ENCODE measurements at regions not wholly inside any gene's neighbourhood (a gene's known extent, or its start where the extent isn't known, plus 50 kb on each side); places are given as distances from the start of the nearest gene placed in this dataset.
A peak's percentile ranks its signal among the peaks of the same experiment; 100 is the strongest.

- DNase-seq (ENCODE audit: low spot score): no peak
Observed at GRCh38 chr15:47949815-47950214, 171.0 kb upstream of the SLC24A5 start.

- DNase-seq (ENCODE audit: low spot score): no peak
Observed at GRCh38 chr15:47950447-47950846, 170.3 kb upstream of the SLC24A5 start.

DNA sequence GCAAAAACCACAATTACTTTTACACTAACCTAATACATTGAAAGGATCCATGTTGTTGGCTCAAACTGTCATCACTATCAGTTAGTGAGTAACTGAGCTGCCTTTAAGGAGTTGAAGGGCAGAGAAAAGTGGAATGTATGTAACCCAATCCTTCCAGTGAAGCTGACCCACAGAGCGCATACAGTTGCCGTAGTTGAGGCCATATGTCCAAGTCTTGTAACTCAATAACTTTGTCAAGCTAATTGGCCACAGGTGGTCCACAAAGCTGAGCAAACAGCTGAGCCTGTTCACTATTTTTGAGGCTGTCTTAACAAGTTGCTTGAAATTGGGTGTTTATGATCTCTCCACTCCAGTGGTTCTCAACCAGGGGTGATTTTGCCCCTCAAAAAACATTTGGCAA, 169.0 kb upstream of the SLC24A5 start:
- no peak for DNase-seq (ENCODE audit: low spot score)

- DNase-seq (ENCODE audit: low spot score): no peak
Observed at GRCh38 chr15:47954196-47954595, 166.6 kb upstream of the SLC24A5 start.

DNA sequence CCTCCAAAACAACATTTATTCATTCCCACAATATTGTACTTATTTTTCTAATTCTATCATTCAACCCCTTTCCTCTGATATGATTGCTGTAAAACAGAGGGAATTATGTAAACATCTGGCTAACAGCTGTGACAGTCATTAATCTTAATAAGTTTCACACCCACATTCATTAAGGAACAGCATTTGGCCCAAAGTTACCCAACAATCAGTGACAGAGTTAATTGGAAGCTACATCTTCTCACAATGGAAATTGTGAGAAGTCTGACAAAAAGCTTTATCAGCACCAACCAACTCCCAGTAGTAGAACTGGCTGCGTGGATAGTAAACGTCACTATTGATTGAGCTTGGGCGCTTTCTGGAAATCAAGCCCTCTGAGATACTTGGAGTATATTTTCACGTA, 165.8 kb upstream of the SLC24A5 start:
- DNase-seq (ENCODE audit: low spot score): no peak

- no peak for DNase-seq (ENCODE audit: low spot score)
Observed at GRCh38 chr15:47959617-47960413, 161.0 kb upstream of the SLC24A5 start.

DNA sequence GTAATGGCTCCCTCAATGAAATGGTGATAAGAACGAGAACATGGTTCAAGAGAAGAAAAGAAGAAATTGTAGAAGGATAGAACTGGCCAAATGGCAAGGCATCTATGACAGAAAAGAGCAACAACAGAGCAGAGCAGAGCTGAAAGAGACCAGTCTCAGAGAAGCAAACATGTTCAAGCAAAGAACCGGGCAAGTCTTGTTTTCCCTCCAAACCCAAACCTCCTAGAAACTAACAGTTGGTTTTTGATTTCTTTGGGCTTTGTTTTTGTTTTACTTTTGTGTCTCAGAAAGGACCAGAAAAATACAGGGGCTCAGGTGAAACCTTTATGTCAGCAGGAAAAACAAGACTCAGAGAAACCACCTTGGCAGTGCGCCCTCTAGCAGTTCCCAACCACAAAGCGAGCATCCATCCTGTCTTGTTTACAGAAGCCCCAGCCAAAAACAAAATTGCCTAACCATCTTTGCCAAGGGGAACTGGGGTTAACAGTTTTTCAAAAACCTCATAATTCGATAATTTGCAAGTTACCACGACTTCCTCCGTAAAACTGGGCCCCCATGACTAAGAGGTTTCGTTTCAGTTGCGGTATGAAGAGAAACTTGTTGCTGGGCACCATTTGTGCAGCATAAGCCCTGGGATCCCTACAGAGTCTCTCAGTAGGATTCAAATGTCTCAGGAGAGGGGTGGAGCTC, 159.2 kb upstream of the SLC24A5 start:
- DNase-seq (ENCODE audit: low spot score): no peak

DNA sequence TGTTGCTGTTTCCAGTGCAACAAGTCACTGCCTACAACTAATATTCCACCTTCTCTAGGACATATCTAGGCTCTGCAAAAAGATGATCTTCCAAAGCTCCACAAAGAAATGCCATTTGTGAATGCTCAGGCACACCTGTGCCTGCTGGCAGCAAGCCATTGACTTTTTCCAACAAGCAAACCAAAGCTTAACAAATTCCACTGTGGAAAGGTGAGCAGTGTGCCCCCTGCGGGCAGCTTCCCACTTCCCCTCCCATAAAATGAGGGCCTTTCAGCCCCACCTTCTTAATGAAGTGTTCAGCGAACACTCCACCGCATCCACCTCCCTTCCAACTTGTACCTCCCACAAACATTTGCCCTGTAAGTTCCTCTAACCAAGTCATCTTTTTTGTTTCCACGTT, 157.5 kb upstream of the SLC24A5 start:
- no peak for DNase-seq (ENCODE audit: low spot score)

DNA sequence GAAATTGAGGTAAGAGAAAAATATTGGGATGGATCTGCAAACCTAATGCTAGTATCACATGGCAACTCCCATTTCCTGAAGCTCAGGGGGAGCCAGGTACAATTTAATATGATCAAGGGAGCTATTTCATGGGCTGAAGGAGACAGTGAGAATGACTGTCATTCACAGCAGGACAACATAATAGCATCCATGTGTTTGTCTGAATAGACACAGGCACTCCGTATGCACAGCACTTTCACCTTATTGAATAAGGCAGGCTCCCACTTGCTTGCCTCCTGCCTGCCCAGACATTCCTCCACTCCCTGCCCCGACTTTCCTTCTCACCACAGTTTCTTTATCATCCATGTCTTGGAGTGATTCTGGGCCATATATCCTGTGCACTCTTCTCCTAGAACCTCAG, 156.6 kb upstream of the SLC24A5 start:
- DNase-seq (ENCODE audit: low spot score): no peak

GRCh38 chr15:47965297-47965696, 155.5 kb upstream of the SLC24A5 start:
- no peak for DNase-seq (ENCODE audit: low spot score)

- DNase-seq (ENCODE audit: low spot score): no peak
Observed at GRCh38 chr15:47968593-47968992, 152.2 kb upstream of the SLC24A5 start.

- no peak for DNase-seq (ENCODE audit: low spot score)
Observed at GRCh38 chr15:47971637-47972036, 149.2 kb upstream of the SLC24A5 start.

- DNase-seq (ENCODE audit: low spot score): no peak
Observed at GRCh38 chr15:47972738-47973137, 148.1 kb upstream of the SLC24A5 start.

DNA sequence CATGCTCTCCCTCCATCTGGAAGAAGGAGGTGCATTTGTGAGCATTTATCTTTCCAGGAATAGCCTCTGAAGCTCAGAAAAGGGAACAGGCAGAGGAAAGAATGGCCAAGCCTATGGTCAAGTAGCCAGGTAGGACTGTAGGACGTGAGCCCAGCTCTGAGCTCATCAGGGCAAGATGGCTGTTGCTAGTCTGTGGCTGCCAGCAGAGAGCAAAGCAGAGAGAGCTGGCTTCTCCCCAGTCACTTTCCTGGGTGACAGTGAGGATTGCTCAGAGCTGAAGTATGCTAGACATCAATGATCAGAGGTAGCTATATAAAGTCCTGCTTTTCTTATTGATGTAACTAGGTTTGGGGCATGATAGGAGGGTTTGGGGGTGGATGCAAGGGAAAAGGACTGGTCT, 146.1 kb upstream of the SLC24A5 start:
- no peak for DNase-seq (ENCODE audit: low spot score)

DNA sequence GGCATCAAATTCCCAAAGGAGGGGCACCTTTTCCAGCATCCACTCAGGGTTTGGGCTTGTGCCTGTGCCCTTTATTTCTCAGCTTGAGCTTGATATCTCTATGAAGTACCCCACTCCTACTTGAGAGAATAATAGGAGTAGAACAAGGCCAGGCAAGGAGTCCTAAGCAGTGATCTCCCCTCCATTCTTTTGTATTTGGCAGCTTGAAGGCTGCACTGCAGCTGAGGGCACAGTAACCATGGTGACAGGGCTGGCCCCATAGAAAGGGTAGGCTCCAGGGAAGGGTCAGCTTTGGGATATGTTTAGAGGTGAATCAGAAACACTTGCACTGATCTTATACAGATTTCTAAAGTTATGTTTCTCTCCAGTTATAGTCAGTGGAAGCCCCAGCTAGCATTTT, 145.4 kb upstream of the SLC24A5 start:
- no peak for DNase-seq (ENCODE audit: low spot score)

DNA sequence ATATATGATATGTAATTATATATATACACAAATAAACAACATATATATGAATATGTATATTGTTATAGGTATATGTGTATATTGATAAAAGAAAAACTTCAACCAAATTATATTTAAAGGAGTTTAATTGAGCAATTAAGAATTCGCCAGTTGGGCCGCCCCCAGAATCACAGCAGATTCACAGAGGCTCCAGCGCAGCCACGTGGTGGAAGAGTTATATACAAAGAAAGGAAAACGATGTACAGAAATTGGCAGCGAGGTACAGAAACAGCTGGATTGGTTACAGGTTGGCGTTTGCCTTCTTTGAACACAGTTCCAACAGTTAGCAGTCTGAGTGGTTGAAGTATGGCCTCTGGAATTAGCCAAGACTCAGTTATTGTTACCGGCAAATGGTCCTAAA, 137.3 kb upstream of the SLC24A5 start:
- DNase-seq (ENCODE audit: low spot score): no peak

- no peak for DNase-seq (ENCODE audit: low spot score)
Observed at GRCh38 chr15:47985568-47985967, 135.2 kb upstream of the SLC24A5 start.

- DNase-seq (ENCODE audit: low spot score): no peak
Observed at GRCh38 chr15:47987461-47987860, 133.3 kb upstream of the SLC24A5 start.

- peak; percentile 64 for DNase-seq (ENCODE audit: low spot score)
Observed at GRCh38 chr15:47987908-47988532, 132.8 kb upstream of the SLC24A5 start.

DNA sequence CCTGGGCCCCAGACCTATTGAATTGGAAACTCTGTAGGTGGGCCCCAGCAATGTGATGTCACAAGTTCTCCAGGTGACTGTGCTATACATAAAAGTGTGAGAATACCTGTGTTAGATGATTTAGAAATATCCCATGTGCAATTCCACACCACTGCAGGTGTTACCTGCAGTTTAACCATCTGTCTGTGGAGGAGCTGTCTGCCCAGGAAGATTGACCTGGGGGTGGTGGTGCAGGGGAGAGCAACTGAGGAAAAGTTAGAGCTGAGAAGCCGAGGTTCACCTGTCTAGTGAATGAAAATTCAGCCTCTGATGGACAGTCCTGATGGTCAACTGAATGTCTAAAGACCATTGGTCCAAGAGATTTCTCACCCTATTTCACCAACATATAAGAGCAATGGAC, 132.2 kb upstream of the SLC24A5 start:
- DNase-seq (ENCODE audit: low spot score): no peak

DNA sequence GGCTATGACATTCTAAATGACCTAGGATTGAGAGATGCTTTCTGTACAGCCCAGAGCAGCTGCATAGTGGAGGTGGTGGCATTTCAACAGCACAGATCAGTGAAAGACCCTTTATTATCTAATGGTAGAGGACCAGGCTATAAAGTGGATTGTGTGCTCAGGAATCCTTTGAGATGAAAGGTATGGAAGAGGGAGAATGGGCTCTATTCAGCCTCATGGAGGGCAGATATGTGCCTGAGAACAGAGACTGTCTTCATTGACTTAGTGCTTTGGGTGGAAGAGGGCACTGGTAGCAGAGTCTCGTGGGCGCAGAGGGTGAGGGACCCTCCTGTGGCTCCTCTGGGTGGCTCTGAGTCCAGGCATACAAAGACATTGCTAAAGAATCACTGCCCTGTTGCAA, 130.0 kb upstream of the SLC24A5 start:
- DNase-seq (ENCODE audit: low spot score): no peak

GRCh38 chr15:47991357-47991756, 129.4 kb upstream of the SLC24A5 start:
- DNase-seq (ENCODE audit: low spot score): no peak

GRCh38 chr15:47993051-47993450, 127.7 kb upstream of the SLC24A5 start:
- DNase-seq (ENCODE audit: low spot score): no peak
